Peyer's patch (tissue), 4 donors: ENCODE measurements at regions not wholly inside any gene's neighbourhood (a gene's known extent, or its start where the extent isn't known, plus 50 kb on each side); places are given as distances from the start of the nearest gene placed in this dataset.

ENCODE experiments used
- DNase-seq, 3 donors: peaks; one replicate each; pipeline ENCODE4 v3.0.0-alpha.2; 2017 to 2019
- H3K27ac ChIP-seq, 4 donors: fragments of 200-600 bp; sonication (generic); one replicate each; pipeline ENCODE4 v1.5.1; 2016 to 2019
- H3K27me3 ChIP-seq, 2 donors: fragments of 200-600 bp; sonication (generic); one replicate each; pipeline ENCODE4 v1.5.1; 2019
- H3K36me3 ChIP-seq, 3 donors: fragments of 200-600 bp; sonication (generic); one replicate each; pipeline ENCODE4 v1.5.1; 2016 to 2019
- H3K4me1 ChIP-seq, 4 donors: fragments of 200-600 bp; sonication (generic); one replicate each; pipeline ENCODE4 v1.5.1; 2016 to 2019
- H3K4me3 ChIP-seq, 4 donors: fragments of 200-600 bp; sonication (generic); 1 replicate in 3 of 4; 2 replicates in 1 of 4; pipeline ENCODE4 v1.5.1; 2016 to 2019; ENCODE audit warnings: mild to moderate bottlenecking in 1 of 4
- H3K9me3 ChIP-seq, 4 donors: fragments of 200-600 bp; sonication (generic); one replicate each; pipeline ENCODE4 v1.5.1; 2016 to 2019; ENCODE audit warnings: mild to moderate bottlenecking in 1 of 4
- POLR2A ChIP-seq, 2 donors: fragments of 450-650 bp; IDR thresholded peaks; one replicate each; pipeline ENCODE4 v1.5.1; 2017; ENCODE audit warnings: antibody characterized with exemption in 2 of 2, mild to moderate bottlenecking in 2 of 2, moderate library complexity in 2 of 2
- TF ChIP-seq, protein P1 (sequence below), 6 experiments: fragments of 450-650 bp in 4 of 6; fragments of 200-600 bp in 2 of 6; sonication (generic) in 1 of 6; IDR thresholded peaks; one replicate each; pipeline ENCODE4 v1.5.1; 2017 to 2019; ENCODE audit warnings: antibody characterized with exemption in 6 of 6, mild to moderate bottlenecking in 3 of 6, moderate library complexity in 1 of 6

- no peaks in the 10 kb centered on the region for H3K9me3 ChIP-seq
- no peaks in the 10 kb centered on the region for H3K27me3 ChIP-seq
- peaks cover 0 to 20% (median 0%) of the 10 kb centered on the region in 4 donors for H3K4me1 ChIP-seq
- no peak overlapping the region for H3K4me3 ChIP-seq
- no peaks in the 10 kb centered on the region for H3K36me3 ChIP-seq
- TF ChIP-seq, protein P1, sequence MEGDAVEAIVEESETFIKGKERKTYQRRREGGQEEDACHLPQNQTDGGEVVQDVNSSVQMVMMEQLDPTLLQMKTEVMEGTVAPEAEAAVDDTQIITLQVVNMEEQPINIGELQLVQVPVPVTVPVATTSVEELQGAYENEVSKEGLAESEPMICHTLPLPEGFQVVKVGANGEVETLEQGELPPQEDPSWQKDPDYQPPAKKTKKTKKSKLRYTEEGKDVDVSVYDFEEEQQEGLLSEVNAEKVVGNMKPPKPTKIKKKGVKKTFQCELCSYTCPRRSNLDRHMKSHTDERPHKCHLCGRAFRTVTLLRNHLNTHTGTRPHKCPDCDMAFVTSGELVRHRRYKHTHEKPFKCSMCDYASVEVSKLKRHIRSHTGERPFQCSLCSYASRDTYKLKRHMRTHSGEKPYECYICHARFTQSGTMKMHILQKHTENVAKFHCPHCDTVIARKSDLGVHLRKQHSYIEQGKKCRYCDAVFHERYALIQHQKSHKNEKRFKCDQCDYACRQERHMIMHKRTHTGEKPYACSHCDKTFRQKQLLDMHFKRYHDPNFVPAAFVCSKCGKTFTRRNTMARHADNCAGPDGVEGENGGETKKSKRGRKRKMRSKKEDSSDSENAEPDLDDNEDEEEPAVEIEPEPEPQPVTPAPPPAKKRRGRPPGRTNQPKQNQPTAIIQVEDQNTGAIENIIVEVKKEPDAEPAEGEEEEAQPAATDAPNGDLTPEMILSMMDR (IDR thresholded peaks at IDR 0.05) = no peak
- DNase-seq = no peak
- H3K27ac ChIP-seq = peak overlapping the region in 1 of 4 donors; percentile 16
These were observed 53.7 kb upstream of the ETS2 start for GRCh38 chr21:38752051-38752505.

DNA sequence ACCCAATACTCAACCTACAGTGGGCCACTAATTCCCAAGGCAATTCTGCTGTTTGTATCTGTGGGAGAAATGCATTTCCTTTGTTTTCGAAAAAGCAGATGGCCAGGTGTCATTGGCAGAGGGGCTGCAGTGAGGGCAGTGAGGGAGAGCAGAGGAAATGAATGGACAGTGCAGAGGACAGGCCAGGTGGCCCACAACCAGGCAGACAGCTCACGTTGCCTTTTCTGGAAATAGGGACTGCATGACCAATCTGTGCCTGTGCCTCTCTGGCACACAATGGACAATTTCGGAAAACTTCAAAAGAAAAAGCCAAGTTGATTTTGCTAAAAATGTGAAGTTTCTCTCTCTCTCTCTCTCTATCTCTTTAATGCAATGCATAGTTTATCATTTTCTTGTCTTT, 52.6 kb upstream of the ETS2 start:
- Histone ChIP-seq H3K36me3 (no peaks in the 10 kb centered on the region), H3K27me3 (no peaks in the 10 kb centered on the region), H3K27ac (peak overlapping the region in 1 of 4 donors; percentile 16), H3K4me3 (no peak overlapping the region), H3K4me1 (peaks cover 0 to 10% (median 0%) of the 10 kb centered on the region in 4 donors), H3K9me3 (no peaks in the 10 kb centered on the region)
- no peak for DNase-seq
- TF ChIP-seq, protein P1 (IDR thresholded peaks at IDR 0.05) = no peak
- TF ChIP-seq POLR2A (IDR thresholded peaks at IDR 0.05) = no peak

- Histone ChIP-seq H3K4me1 (peaks cover 0 to 6% (median 0%) of the 10 kb centered on the region in 4 donors), H3K27me3 (no peaks in the 10 kb centered on the region), H3K27ac (no peak overlapping the region), H3K4me3 (no peak overlapping the region), H3K9me3 (no peaks in the 10 kb centered on the region), H3K36me3 (no peaks in the 10 kb centered on the region)
- no peak for TF ChIP-seq POLR2A (IDR thresholded peaks at IDR 0.05)
- TF ChIP-seq, protein P1 (IDR thresholded peaks at IDR 0.05) = no peak
- DNase-seq = no peak
These were observed 52.2 kb upstream of the ETS2 start for GRCh38 chr21:38753557-38753971.
